GM18507 (cell line): ENCODE measurements at regions not wholly inside any gene's neighbourhood (a gene's known extent, or its start where the extent isn't known, plus 50 kb on each side); places are given as distances from the start of the nearest gene placed in this dataset.

Experiments
- DNase-seq: peaks from one replicate; pipeline ENCODE4 v3.0.0; 2011; ENCODE audit warnings: low read depth; ENCODE audit not compliant: insufficient read length; ENCODE audit errors: extremely low spot score
- FAIRE-seq: peaks from 2 replicates; lab custom pipeline; 2011; peaks lifted over from hg19 to GRCh38; lab: Jason Lieb, UNC

GRCh38 chr19:28037186-28037585 is 1175.8 kb downstream of the UQCRFS1 start:
- FAIRE-seq (no peak), DNase-seq (no peak)

DNA sequence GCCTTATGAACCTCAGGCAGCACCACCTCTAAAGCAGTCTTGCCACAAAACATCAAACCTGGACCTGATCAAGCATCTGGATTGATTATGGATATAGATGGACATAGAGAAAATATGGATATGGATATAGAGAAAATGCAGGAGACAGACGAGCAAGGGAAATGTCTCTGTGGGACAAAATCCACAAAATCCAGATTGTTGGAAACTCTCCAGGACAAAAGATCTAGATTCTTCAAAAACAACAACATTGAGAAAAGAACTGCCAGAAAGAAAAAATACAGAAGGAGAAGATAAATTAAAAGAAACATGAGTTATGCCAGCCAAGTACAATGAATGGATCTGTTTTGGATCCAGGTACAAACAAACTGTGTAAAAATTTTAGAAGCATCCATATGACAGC is 1176.5 kb downstream of the UQCRFS1 start:
- no peak for FAIRE-seq
- DNase-seq: no peak

DNA sequence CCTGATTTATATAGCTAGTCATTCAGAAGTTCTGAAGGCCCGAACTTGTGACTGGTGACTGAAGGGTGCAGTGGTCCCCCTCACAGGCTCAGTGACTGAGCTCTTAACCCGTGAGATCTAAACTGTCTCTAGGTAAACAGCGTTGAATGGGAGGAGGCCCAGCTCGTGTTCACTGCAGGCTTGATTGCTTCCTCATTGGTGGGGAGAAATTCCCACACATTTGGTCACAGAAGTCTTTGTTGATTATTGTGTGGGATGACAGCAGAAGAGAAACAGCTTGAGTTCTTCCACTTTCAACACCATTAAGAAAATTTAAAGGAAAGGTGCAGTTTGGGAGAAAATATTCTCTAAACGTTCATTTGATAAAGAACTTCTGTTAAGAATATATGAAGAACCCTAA is 1178.0 kb downstream of the UQCRFS1 start:
- no peak for FAIRE-seq
- no peak for DNase-seq

- FAIRE-seq: no peak
- no peak for DNase-seq
Observed at GRCh38 chr19:28028881-28029444, 1184.0 kb downstream of the UQCRFS1 start.

DNA sequence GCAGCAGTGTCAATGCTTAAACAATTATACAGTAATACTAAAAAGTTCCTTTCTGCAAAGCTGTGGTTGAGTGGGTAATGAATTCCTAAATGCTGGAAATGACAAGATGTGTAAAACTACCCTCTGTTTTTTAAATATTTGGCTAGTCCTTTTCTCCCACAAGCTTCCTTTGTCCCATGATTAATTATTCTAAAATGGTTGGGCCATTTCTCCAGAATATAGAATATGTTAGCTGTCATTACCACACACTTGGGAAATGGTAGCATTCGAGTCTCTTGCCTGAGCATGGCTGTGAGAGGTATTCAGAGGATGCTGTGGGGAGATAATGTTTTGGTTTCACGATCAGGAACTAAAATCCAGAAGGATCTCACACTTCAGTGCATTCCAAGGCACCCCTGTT is 1185.8 kb downstream of the UQCRFS1 start:
- DNase-seq: no peak
- no peak for FAIRE-seq

GRCh38 chr19:28026636-28027035 is 1186.3 kb downstream of the UQCRFS1 start:
- no peak for FAIRE-seq
- DNase-seq: no peak

GRCh38 chr19:28024920-28025319 is 1188.0 kb downstream of the UQCRFS1 start:
- no peak for FAIRE-seq

DNA sequence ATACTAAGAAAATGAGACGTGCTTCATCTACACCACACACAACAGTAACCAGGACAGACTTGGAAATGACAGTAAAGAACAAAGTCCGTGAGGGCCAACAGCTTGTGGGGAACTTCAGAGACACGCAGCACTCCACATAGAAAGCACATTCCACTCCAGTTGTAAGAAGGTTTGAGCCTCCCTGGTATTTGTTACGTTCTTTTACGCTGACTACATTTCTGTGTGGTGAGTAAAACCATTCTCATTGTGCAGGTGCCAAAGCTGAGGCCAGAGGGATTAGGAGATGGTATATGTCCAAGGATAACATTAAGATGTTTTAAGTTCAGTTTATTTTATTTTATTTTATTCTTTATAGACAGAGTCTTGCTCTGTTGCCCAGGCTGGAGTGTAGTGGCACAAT is 1189.9 kb downstream of the UQCRFS1 start:
- no peak for DNase-seq
- no peak for FAIRE-seq

More at GRCh38 chr19:28024920-28025319, 1188.0 kb downstream of the UQCRFS1 start:
- no peak for DNase-seq

DNA sequence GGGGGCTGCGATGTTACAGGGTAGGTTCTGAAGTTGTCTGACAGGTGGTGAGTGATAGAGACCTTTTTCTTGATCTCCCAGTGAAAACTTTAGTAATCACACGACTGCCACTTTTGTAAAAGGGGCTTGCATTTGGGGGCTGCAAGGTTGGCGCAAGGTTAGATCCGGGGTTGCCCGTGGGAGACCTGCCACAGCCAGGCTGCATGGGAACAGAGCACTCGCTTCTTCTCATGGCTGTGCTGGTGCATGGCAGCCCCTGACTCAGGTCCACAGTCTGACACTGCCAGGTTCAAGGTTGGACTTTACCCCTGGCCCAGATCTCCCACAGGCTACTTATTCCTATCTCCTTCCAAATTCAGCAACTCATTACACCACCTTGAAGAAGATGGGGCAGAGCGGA is 1190.4 kb downstream of the UQCRFS1 start:
- FAIRE-seq (no peak), DNase-seq (no peak)

GRCh38 chr19:28021259-28022185 is 1191.4 kb downstream of the UQCRFS1 start:
- no peak for FAIRE-seq
- no peak for DNase-seq

DNA sequence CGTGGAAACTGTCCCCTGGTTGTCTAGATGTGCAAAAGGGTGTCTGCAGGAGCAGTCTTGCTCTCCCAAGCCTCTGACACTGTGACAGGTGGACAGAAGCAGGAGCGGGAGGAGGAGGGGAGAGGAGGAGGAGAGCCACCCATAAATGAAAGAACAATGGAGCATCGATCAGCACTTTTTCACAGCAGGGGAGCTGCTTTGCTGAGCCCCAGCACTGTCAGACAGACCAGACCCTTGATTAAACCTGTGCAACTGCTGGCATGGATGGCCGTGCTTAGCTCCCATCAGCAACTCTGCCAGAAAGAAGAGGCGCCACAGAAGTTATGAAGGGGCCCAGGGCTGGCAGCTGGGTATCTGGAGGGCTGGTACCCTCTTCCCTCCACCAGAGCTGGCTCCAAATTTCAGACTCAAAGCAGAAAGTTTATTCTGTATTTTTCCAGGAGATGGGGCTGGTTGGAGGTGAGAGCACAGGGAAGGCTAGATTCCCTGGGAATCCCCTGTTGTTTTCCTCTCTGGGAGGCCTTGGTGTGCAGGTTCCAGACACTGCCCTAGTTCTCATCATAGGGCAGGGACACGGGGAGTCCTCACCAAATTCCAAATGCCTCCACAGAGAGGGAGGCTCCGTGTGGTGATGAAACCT is 1192.2 kb downstream of the UQCRFS1 start:
- FAIRE-seq (no peak), DNase-seq (no peak)

DNA sequence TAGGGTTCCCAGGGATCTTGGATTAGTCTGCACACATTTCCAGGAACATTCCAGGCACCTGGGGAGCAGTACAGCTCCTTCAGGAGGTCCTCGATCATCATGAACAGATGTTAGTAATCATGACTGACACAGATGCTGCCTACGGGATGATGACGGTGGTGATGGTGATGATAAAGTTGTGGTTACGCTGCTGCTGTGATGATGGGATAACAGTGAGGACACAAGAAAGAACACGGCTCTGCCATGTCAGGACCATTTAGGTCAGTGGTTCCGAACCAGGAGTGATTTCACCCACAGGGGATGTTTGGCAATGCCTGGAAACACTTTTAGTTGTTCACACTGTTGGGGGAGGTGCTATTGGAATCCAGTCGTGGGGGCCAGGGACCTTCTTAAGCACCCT is 1193.0 kb downstream of the UQCRFS1 start:
- DNase-seq (no peak), FAIRE-seq (no peak)

GRCh38 chr19:28019371-28019770 is 1193.6 kb downstream of the UQCRFS1 start:
- FAIRE-seq: no peak
- DNase-seq: no peak

GRCh38 chr19:28018499-28018898 is 1194.5 kb downstream of the UQCRFS1 start:
- DNase-seq (no peak), FAIRE-seq (no peak)

DNA sequence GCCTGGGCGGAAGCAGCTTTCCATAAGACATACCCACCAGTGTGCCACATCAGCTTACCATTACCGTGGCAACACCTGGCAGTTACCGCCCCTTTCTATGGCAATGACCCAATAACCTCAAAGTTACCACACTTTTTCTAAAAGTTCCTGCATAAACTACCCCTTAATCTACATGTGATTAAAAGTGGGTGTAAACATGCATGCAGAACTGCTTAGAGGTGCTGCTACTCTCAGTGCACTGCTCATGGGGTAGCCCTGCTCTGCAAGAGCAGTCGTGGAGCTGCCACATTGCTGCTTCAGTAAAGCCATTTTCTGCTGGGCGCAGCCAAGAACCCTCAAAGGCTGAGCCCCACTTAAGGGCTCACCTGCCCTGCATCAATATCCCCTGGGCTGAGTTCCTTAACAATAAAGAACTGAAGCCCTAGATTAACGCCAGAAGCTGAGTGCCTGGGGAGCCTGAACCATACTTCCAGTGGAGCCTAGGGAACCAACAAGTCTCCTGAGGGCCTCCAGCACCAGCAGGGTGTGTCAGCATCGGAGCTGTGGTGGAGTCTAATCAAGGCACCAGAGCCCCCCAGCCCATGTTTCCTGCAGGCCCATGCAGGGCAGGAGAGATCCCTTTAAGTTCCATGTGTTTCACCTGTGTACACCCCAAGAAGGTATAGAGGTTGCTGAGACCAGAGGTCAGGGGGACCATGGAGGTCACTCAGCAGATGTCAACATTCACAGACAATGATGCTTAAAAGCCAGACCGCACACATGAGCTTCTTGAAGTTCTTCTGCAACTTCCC is 1198.1 kb downstream of the UQCRFS1 start:
- FAIRE-seq: no peak

DNA sequence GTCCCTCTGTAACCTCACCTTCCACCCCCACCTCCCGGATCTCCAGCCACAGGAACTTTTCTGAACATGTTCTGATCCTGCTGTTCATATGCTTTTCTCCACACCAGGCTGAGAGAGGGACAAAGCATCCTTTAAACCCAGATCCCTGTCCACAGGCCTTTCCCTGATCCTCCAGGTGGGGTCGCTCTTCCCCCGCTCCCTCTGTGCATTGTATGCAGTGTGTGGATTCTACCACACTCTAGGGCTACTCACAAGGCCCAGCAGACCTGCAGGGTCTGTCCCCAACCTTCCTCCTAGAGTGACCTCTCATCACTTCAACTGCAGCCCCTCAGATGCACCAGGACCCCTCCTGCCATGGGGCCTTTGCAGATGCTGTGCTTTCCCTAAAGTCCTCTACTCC is 1200.6 kb downstream of the UQCRFS1 start:
- DNase-seq: no peak

More for the DNA sequence above, 1198.1 kb downstream of the UQCRFS1 start:
- DNase-seq: no peak

GRCh38 chr19:28010656-28011055 is 1202.3 kb downstream of the UQCRFS1 start:
- DNase-seq (no peak), FAIRE-seq (no peak)

More for the DNA sequence above, 1200.6 kb downstream of the UQCRFS1 start:
- no peak for FAIRE-seq

DNA sequence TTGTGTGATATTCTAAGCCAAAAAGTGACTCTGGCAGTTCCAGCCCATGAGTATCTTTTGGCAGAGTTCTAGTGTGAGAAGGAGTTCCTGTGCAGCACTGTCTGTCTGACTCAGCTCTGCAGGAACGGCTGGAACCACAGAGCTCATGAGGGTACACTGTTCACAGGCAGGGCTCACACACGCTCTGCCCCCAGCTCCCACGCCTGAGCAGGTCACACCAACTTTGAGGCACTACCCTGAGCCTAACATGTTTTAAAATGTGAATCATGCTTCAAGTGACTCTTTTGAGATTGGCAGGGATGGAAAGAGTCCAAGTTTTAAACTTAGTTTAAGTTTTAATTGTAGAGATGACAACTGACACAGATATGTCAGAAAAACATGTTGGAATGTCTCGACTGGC is 1203.3 kb downstream of the UQCRFS1 start:
- no peak for FAIRE-seq
- DNase-seq: no peak

GRCh38 chr19:28008695-28009094 is 1204.3 kb downstream of the UQCRFS1 start:
- DNase-seq (no peak), FAIRE-seq (no peak)

DNA sequence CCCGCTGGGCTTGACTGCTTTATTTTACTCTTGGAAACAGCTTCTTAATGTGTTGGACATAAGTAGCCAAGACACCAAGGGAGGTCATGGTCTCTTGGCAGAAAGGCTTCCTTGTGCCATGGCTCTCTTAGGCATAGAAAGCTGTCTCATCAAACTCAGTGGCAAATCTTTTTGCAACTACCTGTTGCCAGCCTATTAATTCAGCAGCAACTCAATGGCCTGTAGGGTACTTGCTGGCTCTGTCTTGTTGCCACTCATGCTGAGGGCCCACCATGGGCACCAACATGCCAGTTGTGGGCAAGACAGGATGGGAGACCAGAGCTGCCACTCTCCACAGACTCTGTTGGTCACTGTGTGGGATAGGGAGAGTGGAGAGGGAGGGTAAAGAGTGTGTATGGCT is 1209.4 kb downstream of the UQCRFS1 start:
- FAIRE-seq: no peak
- DNase-seq: no peak
